T47D (cell line): ENCODE measurements at regions not wholly inside any gene's neighbourhood (a gene's known extent, or its start where the extent isn't known, plus 50 kb on each side); places are given as distances from the start of the nearest gene placed in this dataset.
"Not testable (repeated sequence)": the region's sequence is repeated elsewhere in the genome, so short reads cannot be mapped to it uniquely, and the experiment has no call there.

Source experiments
- DNase-seq, 2 experiments: peaks; one replicate each; pipeline versions ENCODE4 v3.0.0 to v3.0.0-alpha.2; 2011 to 2012; ENCODE audit warnings: low read depth in 1 of 2, low spot score in 1 of 2
- JUND ChIP-seq: IDR thresholded peaks from 2 replicates; pipeline ENCODE4 v1.6.1; 2012; ENCODE audit warnings: low read depth
- in situ Hi-C: cut with HindIII; loops from 2 replicates; pipeline ENCODE4 v1.10.0; 2016; ENCODE audit warnings: low sequenced_read_pairs, low pct_unique_long_range_greater_than_20kb

- no peak for TF ChIP-seq JUND
- DNase-seq, result no peak
- in situ Hi-C loops, result no loop called here
Measured at GRCh38 chr4:66575008-66575696, 904.9 kb upstream of the EPHA5 start.

- DNase-seq, result no peak
- in situ Hi-C loops, result no loop called here
- TF ChIP-seq JUND, result no peak
Measured at GRCh38 chr4:66574145-66574978, 904.1 kb upstream of the EPHA5 start.

- in situ Hi-C loops, result no loop called here
- no peak for TF ChIP-seq JUND
- no peak for DNase-seq
Measured at GRCh38 chr4:66572949-66573348, 902.7 kb upstream of the EPHA5 start.

GRCh38 chr4:66571145-66571695 lies 900.9 kb upstream of the EPHA5 start:
- DNase-seq, result no peak
- in situ Hi-C loops, result no loop called here
- no peak for TF ChIP-seq JUND

DNA sequence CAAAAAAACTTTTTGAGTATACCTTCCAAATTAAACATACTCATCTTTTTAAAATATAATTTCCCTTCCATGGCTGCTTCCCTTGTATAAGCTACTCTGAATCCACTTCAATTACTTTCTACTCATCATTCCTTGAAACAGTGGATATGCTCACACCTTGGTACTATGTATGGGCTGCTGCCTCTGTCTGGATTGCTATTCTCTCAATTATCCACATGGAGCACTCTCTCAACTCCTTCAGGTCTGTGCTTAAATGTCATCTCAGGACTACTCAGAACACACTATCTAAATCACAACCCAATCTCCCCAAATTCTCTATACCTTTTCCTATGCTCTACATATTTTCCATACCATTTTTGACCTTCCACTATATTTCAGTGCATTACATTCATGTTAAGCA lies 898.9 kb upstream of the EPHA5 start:
- no peak for TF ChIP-seq JUND
- in situ Hi-C loops, result no loop called here
- DNase-seq, result no peak

DNA sequence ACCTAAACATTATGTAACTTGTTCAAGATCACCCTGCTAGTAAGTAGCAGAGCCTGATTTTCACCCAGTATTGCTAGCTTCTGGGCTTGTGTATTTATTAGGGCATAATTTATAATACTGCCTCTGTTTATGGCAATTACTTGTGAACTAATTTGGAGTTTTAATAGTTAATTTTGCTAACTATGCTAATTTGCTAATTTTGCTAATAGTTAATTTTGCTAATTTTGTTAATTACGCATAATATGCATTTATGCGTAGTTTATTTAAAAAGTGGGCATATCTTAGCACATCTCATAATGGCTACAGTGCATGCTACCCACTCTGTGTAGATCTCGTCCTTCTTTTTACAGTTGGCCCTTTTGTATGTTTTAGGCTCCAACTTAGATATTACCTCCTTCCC lies 898.1 kb upstream of the EPHA5 start:
- TF ChIP-seq JUND, result no peak
- in situ Hi-C loops, result no loop called here
- DNase-seq, result no peak

DNA sequence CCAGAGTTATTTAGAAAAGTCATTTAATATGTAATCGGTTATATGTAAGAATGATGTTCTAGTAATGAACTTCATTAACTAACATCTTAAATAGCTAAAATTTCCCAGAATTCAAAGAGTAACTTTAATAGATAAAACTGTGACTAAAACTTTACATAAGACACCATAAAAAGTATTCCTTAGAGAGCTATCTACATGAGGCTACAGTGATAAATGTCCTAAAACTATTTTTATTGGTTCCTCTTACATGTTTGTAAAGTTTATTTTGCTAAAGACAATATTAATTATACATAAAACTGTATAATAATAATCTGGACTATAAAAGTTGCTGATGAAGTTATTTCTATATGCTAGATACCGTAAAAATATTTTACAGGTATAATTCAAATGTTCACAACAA lies 897.7 kb upstream of the EPHA5 start:
- in situ Hi-C loops, result no loop called here
- TF ChIP-seq JUND, result no peak
- no peak for DNase-seq

DNA sequence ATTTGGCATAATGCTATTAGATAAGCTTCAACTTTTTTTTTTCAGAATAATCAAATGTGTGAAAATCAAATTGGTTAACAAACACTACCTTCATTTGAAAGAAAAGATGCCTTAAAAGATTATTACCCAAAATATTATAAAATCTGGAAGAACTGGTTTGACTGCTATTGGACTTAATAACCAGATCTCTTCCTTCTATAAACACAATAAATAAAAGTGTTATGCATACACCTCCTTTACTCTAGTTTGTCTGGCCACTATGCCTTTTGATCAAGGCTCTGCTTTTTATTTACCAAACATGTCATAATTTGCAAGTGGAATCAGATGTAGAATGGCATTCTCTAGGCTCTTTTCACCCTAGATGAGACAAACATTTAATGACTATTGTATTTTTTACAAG lies 897.3 kb upstream of the EPHA5 start:
- DNase-seq, result no peak
- no peak for TF ChIP-seq JUND
- in situ Hi-C loops, result no loop called here

GRCh38 chr4:66565801-66566200 lies 895.5 kb upstream of the EPHA5 start:
- TF ChIP-seq JUND, result no peak
- in situ Hi-C loops, result no loop called here

GRCh38 chr4:66564901-66565651 lies 894.8 kb upstream of the EPHA5 start:
- TF ChIP-seq JUND, result no peak
- in situ Hi-C loops, result no loop called here
- no peak for DNase-seq

More at GRCh38 chr4:66565801-66566200, 895.5 kb upstream of the EPHA5 start:
- DNase-seq, result no peak

GRCh38 chr4:66562276-66562806 lies 892.1 kb upstream of the EPHA5 start:
- in situ Hi-C loops, result no loop called here
- no peak for TF ChIP-seq JUND
- no peak for DNase-seq

GRCh38 chr4:66561465-66562053 lies 891.3 kb upstream of the EPHA5 start:
- DNase-seq, in situ Hi-C loops: not testable (repeated sequence)
